MM.1S (cell line): ENCODE measurements at regions not wholly inside any gene's neighbourhood (a gene's known extent, or its start where the extent isn't known, plus 50 kb on each side); places are given as distances from the start of the nearest gene placed in this dataset.

Source experiments
- DNase-seq: peaks from one replicate; pipeline ENCODE4 v3.0.0-alpha.2; 2015
- H2AFZ ChIP-seq: fragments of 300-600 bp; sonication (generic); 2 replicates; pipeline ENCODE4 v1.6.0; 2016; ENCODE audit warnings: antibody characterized with exemption, low read length
- H3F3A ChIP-seq: fragments of 300-600 bp; sonication (generic); 2 replicates; pipeline ENCODE4 v1.6.1; 2016; ENCODE audit warnings: mild to moderate bottlenecking, antibody characterized with exemption, low read length, moderate library complexity, mixed read lengths; ENCODE audit not compliant: insufficient read depth
- H3K27ac ChIP-seq: fragments of 300-600 bp; sonication (generic); 2 replicates; pipeline ENCODE4 v1.5.1; 2016; ENCODE audit warnings: mild to moderate bottlenecking, low read length
- H3K27me3 ChIP-seq: fragments of 300-600 bp; sonication (generic); replicated peaks from 2 replicates; pipeline ENCODE4 v1.6.0; 2016; ENCODE audit warnings: low read length; ENCODE audit not compliant: insufficient read depth
- H3K36me3 ChIP-seq: fragments of 300-600 bp; sonication (generic); replicated peaks from 2 replicates; pipeline ENCODE4 v1.6.1; 2016; ENCODE audit warnings: mild to moderate bottlenecking, low read length, mixed read lengths; ENCODE audit not compliant: insufficient read depth
- H3K4me1 ChIP-seq: fragments of 300-600 bp; sonication (generic); 2 replicates; pipeline ENCODE4 v1.6.1; 2016; ENCODE audit warnings: low read length, mixed read lengths
- H3K4me2 ChIP-seq: fragments of 300-600 bp; sonication (generic); 2 replicates; pipeline ENCODE4 v1.6.0; 2016; ENCODE audit warnings: low read depth, low read length
- H3K4me3 ChIP-seq: fragments of 300-600 bp; sonication (generic); 2 replicates; pipeline ENCODE4 v1.5.1; 2016; ENCODE audit warnings: low read length, mixed read lengths
- H3K79me2 ChIP-seq: fragments of 300-600 bp; sonication (generic); 2 replicates; pipeline ENCODE4 v1.6.1; 2016; ENCODE audit warnings: mixed run types, low read length, mixed read lengths
- H3K9ac ChIP-seq: fragments of 300-600 bp; sonication (generic); 2 replicates; pipeline ENCODE4 v1.6.1; 2016; ENCODE audit warnings: low read length, mixed read lengths
- H3K9me2 ChIP-seq: fragments of 300-600 bp; sonication (generic); replicated peaks from 2 replicates; pipeline ENCODE4 v1.6.1; 2016; ENCODE audit warnings: mild to moderate bottlenecking, low read length, mixed read lengths; ENCODE audit not compliant: insufficient read depth
- H3K9me3 ChIP-seq: fragments of 300-600 bp; sonication (generic); replicated peaks from 2 replicates; pipeline ENCODE4 v1.6.1; 2016; ENCODE audit warnings: mild to moderate bottlenecking, low read length, mixed read lengths; ENCODE audit not compliant: insufficient read depth
- H4K20me1 ChIP-seq: fragments of 300-600 bp; sonication (generic); 2 replicates; pipeline ENCODE4 v1.6.1; 2016; ENCODE audit warnings: mild to moderate bottlenecking, low read length, moderate library complexity, mixed read lengths; ENCODE audit not compliant: insufficient read depth
- CTCF ChIP-seq: fragments of 300-600 bp; sonication (generic); IDR thresholded peaks from 2 replicates; pipeline ENCODE4 v1.5.1; 2016; ENCODE audit warnings: antibody characterized with exemption, low read length, mixed read lengths
- EZH2 ChIP-seq: fragments of 300-600 bp; sonication (generic); optimal IDR thresholded peaks from 2 replicates; pipeline ENCODE3; 2017; ENCODE audit warnings: low read depth, mild to moderate bottlenecking, antibody characterized with exemption, low read length, mixed read lengths
- EZH2phosphoT487 ChIP-seq: fragments of 300-600 bp; sonication (generic); IDR thresholded peaks from 2 replicates; pipeline ENCODE4 v1.6.1; 2018; ENCODE audit warnings: antibody characterized with exemption, low read length

- H4K20me1 ChIP-seq, result no peaks in the 10 kb centered on the region
- H3K27me3 ChIP-seq, result no peaks in the 10 kb centered on the region
- H3K9ac ChIP-seq, result no peak overlapping the region
- H3K4me2 ChIP-seq, result no peak overlapping the region
- no peak overlapping the region for H3K4me3 ChIP-seq
- DNase-seq, result no peak
- H3K27ac ChIP-seq, result no peak overlapping the region
- H3K36me3 ChIP-seq, result no peaks in the 10 kb centered on the region
- no peaks in the 10 kb centered on the region for H3K9me2 ChIP-seq
- no peak overlapping the region for H2AFZ ChIP-seq
- no peaks in the 10 kb centered on the region for H3K9me3 ChIP-seq
- no peaks in the 10 kb centered on the region for H3K79me2 ChIP-seq
- no peaks in the 10 kb centered on the region for H3K4me1 ChIP-seq
- H3F3A ChIP-seq, result no peaks in the 10 kb centered on the region
- TF ChIP-seq CTCF (no peak), EZH2 (no peak), EZH2phosphoT487 (no peak)
These were observed 329.9 kb downstream of the HRH4 start for GRCh38 chr18:24790347-24790746.

DNA sequence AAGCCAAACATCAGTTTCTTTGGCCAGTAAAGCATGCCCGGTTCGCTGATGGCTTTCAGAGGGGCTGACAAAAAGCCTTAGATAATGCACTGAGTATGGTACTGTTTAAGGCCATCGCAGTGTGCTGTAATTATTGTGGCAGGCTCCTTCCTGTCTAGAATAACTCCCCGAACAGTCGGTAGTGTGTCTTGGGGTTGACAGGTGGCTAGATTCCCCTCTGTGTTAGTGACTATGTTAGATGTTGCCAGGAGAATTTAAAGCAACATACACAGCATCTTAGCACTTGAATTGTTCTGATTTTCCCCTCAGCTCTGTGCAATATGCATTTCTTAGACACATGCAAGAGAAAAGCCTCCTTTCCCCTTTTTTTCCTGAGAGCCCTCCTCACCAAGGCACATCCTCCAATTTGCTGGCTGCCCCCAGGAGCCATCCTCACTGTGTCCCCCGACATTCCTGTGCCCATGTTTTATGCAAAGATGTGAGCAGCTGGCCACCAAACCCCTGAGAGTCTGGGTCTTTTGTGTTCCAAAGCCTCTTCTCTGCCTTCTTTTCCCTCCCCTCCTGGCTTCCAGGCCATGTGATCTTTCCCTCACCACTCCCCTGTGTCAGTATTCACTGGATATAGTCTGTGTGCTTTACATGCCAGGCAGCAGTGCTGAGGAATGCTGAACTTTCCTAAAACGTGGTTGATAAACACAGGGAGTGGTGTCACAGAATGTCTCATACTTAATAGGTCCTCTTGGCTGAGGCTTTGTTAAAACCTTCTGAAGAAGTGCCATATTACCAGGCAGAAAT is 331.5 kb downstream of the HRH4 start:
- TF ChIP-seq CTCF, result no peak
- no peak for TF ChIP-seq EZH2
- TF ChIP-seq EZH2phosphoT487, result no peak
- no peaks in the 10 kb centered on the region for H3K4me1 ChIP-seq
- H3K9ac ChIP-seq, result no peak overlapping the region
- no peak for DNase-seq
- no peaks in the 10 kb centered on the region for H4K20me1 ChIP-seq
- no peaks in the 10 kb centered on the region for H3K9me2 ChIP-seq
- H2AFZ ChIP-seq, result no peak overlapping the region
- no peaks in the 10 kb centered on the region for H3K27me3 ChIP-seq
- H3K79me2 ChIP-seq, result no peaks in the 10 kb centered on the region
- H3F3A ChIP-seq, result no peaks in the 10 kb centered on the region
- no peak overlapping the region for H3K4me3 ChIP-seq
- no peaks in the 10 kb centered on the region for H3K9me3 ChIP-seq
- H3K4me2 ChIP-seq, result no peak overlapping the region
- H3K27ac ChIP-seq, result no peak overlapping the region
- no peaks in the 10 kb centered on the region for H3K36me3 ChIP-seq

DNA sequence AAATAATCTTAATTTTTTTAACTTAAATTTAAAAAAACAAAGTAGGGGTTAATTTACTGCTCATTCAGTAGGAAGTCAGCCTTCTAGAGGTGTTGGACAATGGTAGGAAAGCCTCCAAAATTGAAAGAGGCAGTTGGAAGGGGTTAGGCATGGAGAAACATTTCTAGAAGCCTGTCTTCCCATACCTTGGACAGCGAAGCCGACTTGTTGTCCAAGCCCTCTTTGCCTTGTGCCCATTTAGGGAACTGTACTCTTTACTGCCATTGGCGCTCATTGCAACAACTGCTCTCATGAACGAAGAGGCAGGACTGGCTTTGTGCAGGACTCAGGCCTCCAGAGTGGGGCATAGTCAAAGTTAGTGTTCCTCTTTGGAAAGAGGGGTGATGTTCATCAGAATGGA is 333.3 kb downstream of the HRH4 start:
- no peaks in the 10 kb centered on the region for H3F3A ChIP-seq
- H4K20me1 ChIP-seq, result no peaks in the 10 kb centered on the region
- no peak overlapping the region for H3K4me3 ChIP-seq
- no peaks in the 10 kb centered on the region for H3K9me2 ChIP-seq
- H3K4me2 ChIP-seq, result no peak overlapping the region
- no peaks in the 10 kb centered on the region for H3K36me3 ChIP-seq
- H3K9ac ChIP-seq, result no peak overlapping the region
- no peak for TF ChIP-seq EZH2
- no peak for TF ChIP-seq CTCF
- TF ChIP-seq EZH2phosphoT487, result no peak
- no peaks in the 10 kb centered on the region for H3K4me1 ChIP-seq
- no peak overlapping the region for H2AFZ ChIP-seq
- H3K27ac ChIP-seq, result no peak overlapping the region
- no peaks in the 10 kb centered on the region for H3K79me2 ChIP-seq
- no peaks in the 10 kb centered on the region for H3K27me3 ChIP-seq
- H3K9me3 ChIP-seq, result no peaks in the 10 kb centered on the region
- no peak for DNase-seq
